HG02610 (cell line): ENCODE measurements at regions not wholly inside any gene's neighbourhood (a gene's known extent, or its start where the extent isn't known, plus 50 kb on each side); places are given as distances from the start of the nearest gene placed in this dataset.

Source experiments
- ATAC-seq: cut with Tn5 transposase; IDR thresholded peaks from one replicate; pipeline ENCODE4 v1.9.1; 2021; ENCODE audit warnings: mild to moderate bottlenecking, moderate library complexity; ENCODE audit not compliant: unreplicated experiment

DNA sequence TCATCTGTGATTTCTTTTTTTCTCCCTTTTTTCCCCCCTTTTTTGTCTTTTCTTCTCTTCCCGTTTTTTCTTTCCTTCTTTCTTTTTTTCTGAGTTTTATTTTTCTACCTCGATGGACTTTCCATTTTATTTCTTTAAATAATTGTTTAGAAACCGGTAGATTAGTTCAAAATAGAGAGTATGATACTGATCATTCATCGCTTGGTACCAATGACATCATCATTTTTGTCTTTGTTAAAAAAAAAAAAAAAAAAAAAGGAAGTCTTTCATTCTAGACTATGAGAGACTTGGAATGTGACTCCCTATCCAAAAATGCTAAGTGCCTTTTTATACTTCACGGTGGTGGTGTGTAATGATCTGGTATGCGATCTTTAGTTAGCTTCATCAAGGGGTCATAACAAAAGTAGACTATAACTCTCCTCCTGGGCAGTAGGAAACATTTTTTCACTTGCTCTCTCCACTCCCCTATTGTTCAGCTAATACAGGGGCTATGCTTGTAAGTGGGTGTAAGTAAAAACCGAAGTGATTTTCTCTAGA, 1517.5 kb upstream of the ZEB2 start:
- no peak for ATAC-seq

DNA sequence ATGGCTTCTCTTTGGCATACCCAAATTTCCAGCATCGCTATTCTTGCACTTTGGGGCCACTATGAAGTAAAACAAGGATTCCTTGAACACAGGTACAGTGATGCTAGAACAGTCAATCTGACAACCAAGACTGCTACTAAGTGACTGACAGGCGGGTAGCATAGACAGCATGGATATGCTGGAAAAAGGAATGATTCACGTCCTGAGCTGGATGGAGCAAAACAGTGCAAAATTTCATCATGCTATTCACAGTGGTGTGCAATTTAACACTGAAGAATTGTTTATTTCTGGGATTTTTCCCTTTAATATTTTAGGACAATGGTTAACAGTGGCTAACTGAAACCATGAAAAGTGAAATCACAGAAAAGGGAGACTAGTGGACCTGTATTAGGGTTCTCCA, 1511.2 kb upstream of the ZEB2 start:
- no peak for ATAC-seq

DNA sequence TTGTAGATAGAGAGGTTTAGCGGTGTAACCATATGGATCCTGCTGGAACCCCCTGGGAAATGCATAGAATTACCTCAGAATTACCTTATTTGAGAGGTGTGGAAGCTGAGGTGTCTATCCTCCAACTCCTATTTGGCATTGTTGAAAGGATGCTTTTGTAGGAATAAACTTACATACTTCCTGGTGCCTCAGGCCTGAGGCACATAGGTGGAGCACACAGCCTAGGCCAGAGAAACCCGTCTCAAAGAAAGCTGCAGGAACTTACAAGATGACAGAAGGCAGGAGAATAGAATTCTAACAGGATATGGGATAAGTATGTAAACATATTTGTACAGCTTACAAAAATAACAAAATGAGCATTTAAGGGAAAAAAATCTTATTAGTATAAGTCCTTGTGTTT, 1507.2 kb upstream of the ZEB2 start:
- ATAC-seq = no peak

DNA sequence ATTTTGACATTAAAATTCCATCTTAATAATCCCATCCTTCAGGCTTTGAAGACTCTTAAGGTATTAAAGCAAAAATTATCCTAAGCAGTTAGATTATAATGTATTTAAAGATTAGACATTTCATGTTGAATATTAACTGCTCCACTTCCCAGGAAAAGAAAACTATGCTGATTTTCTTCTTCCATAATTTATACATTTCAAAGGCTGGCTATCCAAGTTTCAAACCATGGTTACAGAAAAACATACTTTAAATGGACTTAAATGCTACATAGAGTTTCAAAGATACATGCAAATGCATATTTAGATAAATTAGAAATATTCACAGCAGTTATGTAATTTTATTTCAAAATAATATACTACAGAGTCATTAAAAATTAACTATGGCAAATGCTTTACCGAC, 1505.6 kb upstream of the ZEB2 start:
- no peak for ATAC-seq

DNA sequence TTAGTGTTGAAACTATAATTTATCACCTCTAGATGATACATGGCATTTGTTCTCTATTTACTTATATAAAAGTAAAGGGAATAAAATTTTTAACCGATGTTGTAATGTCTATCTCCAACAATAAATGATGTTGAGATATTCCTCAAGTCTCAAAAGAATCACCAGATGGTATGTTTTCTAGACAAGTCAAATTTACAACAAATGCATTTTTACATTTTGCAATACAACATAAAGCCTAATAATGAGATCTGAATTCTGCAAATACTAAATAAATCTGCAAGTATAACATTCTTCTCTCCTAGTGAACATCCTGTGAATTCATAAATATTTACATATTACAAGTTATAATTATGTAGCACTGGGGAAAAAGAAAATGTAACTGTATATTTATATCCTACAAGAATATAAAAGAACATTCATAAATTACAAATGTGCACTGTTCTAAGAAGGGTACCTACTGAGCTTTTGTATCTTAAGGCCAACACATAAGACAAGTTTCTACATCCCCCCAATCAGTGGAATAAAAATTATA, 1504.4 kb upstream of the ZEB2 start:
- ATAC-seq = no peak

DNA sequence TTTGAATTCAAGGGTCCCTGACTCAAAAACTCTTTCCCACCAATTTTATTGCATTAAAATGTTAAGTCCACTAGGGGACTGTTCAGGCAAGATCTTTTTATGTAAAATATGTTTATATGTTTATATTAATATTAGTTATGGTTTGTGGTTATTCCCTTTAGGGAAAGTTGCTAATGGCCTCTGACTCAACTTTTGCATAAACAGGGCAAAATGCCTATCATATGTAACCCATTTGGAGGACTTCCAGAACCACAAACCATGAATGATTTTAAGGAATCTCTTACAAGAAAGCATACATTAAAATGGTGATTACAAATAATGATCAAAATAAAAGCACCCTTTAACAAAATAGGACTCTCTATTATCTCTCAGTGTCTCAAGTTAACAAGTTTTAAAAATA, 1484.5 kb upstream of the ZEB2 start:
- ATAC-seq = no peak

DNA sequence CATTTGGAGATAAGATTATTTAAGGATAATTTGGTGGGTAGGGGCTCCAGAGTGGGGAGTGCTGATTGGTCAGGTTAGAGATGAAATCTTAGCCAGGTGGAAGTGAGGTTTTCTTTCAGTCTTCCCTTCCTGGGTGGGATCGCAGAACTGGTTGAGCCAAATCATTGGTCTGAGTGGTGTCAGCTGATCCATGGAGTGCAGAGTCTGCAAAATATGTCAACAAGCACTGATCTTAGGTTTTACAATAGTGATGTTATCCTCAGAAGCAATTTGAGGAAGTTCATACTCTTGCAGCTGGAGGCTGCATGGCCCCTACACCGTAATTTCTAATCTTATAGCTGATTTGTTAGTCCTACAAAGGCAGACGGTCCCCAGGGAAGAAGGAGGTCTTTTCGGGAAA, 1483.4 kb upstream of the ZEB2 start:
- no peak for ATAC-seq

DNA sequence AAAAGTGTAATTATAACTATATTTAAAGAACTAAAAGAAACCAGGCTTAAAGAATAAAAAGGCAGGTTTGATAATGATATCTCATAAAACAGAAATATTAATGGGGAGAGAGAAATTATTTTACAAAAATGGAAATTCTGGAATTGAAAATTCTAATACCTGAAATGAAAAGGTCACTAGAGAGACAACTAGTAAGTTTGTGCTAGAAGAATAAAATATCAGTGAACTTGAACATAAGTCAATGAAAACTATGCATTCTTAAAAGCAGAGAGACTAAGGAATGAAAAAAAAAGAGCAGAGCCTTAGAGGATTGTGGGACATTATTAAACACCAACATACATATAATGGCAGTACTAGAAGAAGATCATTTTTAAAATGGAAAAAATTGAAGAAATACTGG, 1475.0 kb upstream of the ZEB2 start:
- ATAC-seq = no peak

DNA sequence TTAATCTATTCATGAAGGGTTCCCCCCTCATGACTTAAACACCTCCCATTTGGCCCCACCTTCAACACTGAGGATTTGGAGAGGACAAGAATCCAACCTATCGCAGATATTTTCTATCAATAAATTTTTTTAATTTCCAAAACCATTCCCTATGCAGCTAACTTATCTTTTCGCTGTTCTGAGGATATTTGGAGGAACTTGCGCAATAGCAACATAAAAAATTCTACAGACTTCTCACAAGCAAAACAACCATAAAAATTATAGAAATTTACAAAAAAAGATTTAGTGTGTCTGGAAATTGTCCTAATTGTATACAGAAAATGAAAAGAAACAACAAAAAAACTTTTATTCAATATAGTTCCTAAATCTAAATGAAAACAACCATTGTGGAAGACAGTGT, 1472.7 kb upstream of the ZEB2 start:
- ATAC-seq = no peak

DNA sequence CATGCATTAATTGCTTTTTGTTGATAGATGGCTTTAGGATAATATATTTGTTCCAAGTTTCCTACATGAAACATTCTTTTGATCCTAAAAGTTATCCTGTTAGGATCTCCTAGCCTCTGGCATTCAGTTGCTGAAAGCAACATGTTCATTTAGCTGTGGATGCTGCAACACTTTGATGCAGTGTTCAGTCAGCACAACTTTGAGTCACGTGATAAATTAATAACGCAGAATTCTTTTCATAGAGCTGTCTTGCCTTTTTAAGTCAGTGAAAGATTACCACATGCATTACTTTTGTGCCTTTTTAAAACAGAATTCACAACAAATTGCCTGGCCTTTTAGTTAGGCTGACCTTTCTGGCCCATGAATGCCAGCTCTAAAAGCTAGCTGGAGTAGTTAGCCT, 1467.9 kb upstream of the ZEB2 start:
- no peak for ATAC-seq

DNA sequence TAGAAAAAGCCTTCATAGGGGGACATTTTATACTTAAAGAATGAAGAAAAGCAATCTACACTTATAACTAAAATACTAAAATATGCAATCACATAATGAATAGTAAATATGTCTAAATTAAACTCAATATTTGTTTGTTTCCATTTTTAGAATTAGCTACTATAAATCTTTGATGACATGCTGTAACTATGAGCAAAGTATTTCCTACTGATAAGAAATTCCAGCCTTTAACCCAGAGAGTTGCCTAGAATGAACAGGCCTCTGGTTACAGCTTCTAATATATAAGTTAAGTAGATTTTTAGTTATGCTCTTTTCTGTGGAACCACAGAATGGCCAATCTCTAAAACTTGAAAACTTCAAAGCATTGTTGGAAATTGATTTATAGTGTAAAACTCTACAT, 1465.6 kb upstream of the ZEB2 start:
- ATAC-seq = no peak

DNA sequence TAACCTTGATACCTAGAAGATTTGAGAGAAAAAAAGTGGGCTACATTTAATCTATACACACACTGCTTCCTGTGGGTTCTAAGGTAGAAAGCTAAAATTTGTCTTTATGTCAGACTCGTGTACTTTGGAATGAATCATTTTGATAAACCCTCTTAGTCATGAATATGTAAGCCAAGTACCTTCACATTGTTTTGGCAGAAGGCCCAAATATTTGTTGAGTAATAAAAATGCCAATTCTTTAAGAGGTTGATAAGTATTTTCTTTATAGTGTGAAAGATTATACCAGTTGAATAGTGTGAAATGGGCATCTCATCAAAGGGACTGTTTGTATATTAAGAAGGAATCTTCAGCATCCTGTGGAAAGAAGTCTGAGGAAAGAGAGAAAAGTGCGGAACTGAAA, 1464.7 kb upstream of the ZEB2 start:
- no peak for ATAC-seq

DNA sequence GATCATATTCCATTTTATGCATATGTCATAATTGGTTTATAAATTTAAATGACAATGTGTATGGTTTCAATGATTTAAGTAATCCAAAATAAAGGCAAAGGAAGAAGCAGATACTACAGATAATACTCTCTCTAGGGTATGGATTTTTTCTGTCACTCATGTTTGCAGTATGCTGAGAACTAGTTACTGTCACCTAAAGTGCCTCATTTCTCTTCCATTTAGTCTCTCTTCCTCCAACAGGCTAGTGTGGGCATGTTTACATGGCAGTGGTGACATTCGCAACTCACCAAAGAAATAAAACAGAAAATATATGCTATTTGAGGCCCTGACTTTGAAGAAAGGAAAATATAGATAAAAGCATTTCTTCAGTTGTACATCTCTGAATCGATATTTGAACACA, 1460.4 kb upstream of the ZEB2 start:
- ATAC-seq = no peak

DNA sequence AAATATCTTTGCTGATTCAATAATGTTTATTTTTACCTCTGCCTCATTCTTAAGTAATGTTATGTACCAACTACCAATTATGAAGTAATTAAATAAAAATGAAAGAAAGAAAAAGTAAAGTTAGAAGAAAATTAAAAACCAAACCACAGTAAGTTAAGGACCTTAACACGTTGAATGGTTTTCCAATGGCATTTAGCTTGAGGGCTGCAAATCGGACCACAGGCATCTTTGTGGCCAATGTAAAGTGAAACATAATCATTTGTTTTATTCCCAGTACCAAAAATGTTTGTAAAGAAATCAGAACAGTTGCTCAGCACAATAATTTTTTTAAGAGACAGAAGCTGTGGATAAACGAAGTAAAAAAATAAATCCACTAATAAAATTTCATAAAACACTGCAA, 1455.5 kb upstream of the ZEB2 start:
- no peak for ATAC-seq

DNA sequence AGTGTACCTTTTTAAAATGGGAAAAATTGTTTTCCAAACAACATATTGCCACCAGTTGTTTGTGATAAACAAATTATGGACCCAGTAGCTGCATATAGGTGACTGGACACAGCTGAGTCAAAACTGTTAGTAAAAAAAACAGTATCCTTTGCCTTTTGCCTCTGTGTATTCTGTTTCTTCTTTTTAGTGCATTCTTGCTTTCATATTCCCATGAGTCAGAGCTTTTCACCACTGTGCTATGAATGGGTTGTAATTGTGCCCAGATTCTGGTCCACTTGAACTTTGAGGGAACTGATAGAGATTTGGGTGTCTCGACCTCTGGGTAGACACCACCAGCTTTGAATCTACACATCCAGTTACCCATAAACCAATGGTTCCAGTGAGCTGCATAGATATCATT, 1441.9 kb upstream of the ZEB2 start:
- ATAC-seq = no peak

DNA sequence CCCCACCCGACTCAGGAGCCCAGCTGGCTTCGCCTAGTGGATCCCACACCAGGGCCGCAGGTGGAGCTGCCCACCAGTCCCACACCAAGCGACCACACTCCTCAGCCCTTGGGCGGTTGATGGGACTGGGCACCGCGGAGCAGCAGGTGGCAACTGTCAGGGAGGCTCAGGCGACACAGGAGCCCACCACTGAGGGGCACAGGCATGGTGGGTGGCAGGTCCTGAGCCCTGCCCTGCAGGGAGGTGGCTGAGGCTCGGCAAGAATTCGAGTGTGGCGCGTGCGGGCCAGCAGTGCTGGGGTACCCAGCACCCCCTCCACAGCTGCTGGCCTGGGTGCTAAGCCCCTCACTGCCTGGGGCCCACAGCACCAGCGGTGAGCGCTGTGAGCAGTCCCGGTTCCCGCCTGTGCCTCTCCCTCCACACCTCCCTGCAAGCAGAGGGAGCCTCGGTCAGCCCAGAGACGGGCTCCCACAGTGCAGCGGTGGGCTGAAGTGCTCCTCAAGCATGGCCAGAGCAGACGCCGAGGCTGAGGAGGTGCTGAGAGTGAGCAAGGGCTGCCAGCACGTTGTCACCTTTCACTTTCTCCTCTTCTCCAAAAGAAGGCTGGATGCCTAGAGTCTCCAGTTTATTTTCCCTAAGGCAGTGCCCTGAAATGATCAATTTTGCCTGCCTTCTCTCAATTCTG, 1440.7 kb upstream of the ZEB2 start:
- no peak for ATAC-seq

DNA sequence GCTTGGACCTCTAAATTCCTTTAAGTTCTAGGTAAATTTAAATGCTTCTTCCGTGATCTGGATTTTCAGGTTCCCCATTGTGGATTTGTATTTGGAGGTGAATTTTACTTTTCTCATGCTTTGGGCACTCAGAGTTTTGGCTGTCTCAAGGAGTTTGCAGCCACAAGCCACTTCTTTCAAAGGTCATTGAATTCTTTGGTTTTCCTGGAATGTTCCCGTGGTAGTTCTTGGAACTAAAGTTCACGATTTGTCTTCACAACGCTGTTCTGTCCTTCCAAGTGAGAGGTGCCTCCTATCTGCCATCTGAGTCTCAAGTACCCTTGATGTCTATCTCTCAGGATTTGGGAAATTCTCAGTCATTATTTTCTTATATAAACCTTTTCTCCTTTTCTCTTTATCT, 1438.7 kb upstream of the ZEB2 start:
- ATAC-seq = no peak

DNA sequence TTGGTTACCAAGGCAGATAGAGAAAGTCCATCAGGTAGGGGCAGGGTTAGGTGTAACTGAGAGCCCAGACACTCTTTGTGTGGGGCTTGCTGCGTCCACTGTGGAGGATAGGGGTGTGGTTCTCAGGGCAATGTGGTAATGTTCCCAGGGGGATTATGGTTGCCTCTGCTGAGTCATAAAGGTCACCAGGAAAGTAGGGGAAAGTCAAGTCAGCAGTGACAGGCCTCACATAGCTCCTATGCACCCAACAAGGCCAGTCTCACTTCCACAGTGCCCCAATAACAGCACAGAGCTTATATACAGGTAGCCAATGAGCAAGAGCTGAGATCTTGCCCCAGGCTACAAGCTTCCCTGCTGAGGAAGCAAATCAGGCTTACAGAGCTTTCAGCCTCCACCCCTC, 1438.0 kb upstream of the ZEB2 start:
- peak; percentile 60 for ATAC-seq

DNA sequence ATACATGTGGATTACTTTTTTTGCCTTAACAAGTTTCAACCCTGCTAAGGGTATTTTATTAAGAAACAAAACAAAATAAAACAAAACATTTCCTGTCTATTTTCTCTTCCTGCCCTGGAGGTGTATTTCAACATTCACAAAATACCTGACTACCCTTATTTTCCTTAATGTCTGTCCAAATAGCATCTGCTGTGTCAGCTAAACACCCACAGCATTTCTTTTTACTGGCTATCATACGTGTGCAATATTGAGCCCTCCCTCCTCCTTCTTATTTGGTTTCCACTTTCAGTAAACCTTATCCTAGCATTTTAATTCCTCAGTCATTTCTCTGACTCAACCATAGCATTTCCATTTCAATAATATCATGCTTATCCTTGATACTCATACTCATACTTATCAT, 1420.0 kb upstream of the ZEB2 start:
- ATAC-seq = no peak

DNA sequence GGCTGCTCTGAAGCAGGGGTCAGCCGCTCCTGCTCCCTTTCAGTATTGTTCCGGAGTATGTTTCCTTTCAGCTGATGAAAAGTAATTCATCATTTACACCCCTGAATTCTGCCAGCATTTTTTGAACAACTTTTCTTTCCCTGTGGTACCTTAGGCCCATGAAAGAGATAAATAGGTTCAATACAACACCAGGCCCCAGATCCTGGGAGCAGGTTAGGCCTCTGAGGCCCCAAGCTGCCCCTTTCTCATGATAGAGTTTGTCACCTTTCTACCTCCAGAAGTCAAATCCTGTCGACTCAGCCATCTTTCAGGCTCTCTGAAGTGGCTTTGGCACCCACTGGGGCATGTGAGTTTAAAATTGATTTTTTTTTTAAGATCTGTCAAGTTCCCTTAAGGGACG, 1415.1 kb upstream of the ZEB2 start:
- ATAC-seq = no peak

DNA sequence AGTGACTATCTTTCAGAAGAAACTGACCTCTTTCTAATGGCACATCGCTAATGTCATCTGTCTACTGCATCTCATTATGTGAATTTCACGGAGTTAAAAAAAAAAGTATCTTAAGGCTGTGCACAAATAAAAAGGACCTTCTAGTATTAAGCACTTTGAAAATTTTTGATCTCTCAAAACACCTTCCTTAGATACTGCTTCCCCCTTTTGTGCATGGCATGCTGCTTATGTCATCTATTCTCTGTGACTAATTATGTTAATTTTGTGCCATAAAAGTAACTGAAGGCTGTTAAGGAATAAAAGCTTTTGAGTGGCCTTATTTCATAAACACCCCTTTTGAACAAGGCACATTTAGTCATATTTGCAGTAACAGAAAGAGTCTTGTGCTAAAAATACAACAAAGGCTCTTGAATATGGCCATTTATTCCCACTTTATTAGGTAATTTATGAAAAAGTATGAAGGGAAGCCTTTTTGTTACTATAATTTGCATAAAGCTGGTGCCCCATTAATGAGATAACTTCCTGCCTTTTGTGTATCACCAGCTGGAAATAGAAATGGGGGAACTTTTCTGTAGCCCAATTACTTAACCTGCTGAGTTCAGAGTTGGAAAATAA, 1412.0 kb upstream of the ZEB2 start:
- ATAC-seq = no peak

DNA sequence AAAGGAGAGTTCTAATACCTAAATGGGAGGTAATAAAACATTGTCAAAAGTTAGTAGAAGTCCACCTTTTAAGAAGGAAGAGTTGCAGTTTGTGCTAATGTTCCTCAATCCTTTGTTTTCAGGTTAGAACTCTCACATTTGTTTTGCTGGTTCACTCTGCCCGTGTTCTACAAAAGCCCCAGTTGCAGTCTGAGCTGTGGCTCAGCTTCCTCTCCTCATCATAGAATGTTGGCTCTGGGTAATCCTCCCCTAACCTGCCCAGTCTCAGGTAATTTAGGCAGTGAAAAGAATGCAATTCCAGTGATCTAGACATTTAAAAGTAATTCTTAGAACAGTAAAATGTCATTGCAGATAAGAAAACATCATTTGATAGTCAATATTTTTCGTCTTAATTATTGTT, 1410.4 kb upstream of the ZEB2 start:
- ATAC-seq = no peak
